CD4-positive, alpha-beta T cell treated with Interleukin-21 for 1 hour (primary cell): ENCODE measurements at regions not wholly inside any gene's neighbourhood (a gene's known extent, or its start where the extent isn't known, plus 50 kb on each side); places are given as distances from the start of the nearest gene placed in this dataset.

ENCODE experiments used
- DNase-seq: peaks from one replicate; pipeline ENCODE4 v3.0.0-alpha.2; 2020

GRCh38 chr5:74953937-74954720, 87.9 kb upstream of the FAM169A start:
- DNase-seq = no peak

GRCh38 chr5:74953554-74953936, 87.4 kb upstream of the FAM169A start:
- DNase-seq = no peak

GRCh38 chr5:74952406-74952805, 86.2 kb upstream of the FAM169A start:
- no peak for DNase-seq

GRCh38 chr5:74951865-74952264, 85.7 kb upstream of the FAM169A start:
- no peak for DNase-seq

GRCh38 chr5:74950836-74951515, 84.8 kb upstream of the FAM169A start:
- DNase-seq = no peak

- DNase-seq = no peak
Measured at GRCh38 chr5:74949976-74950375, 83.8 kb upstream of the FAM169A start.

GRCh38 chr5:74948031-74948546, 81.9 kb upstream of the FAM169A start:
- no peak for DNase-seq

- no peak for DNase-seq
Measured at GRCh38 chr5:74946471-74946870, 80.3 kb upstream of the FAM169A start.

GRCh38 chr5:74945561-74946165, 79.5 kb upstream of the FAM169A start:
- DNase-seq = no peak

GRCh38 chr5:74943905-74944304, 77.7 kb upstream of the FAM169A start:
- DNase-seq = no peak

- DNase-seq = no peak
Measured at GRCh38 chr5:74942622-74943286, 76.6 kb upstream of the FAM169A start.

GRCh38 chr5:74940782-74941353, 74.7 kb upstream of the FAM169A start:
- DNase-seq = no peak

GRCh38 chr5:74938250-74938933, 72.2 kb upstream of the FAM169A start:
- DNase-seq = no peak

GRCh38 chr5:74935752-74936091, 69.5 kb upstream of the FAM169A start:
- no peak for DNase-seq

- DNase-seq = peak; percentile 39
Measured at GRCh38 chr5:74934949-74935751, 69.0 kb upstream of the FAM169A start.

GRCh38 chr5:74927336-74927735, 61.1 kb upstream of the FAM169A start:
- no peak for DNase-seq

- DNase-seq = peak; percentile 54
Measured at GRCh38 chr5:74919487-74919886, 53.3 kb upstream of the FAM169A start.

- no peak for DNase-seq
Measured at GRCh38 chr5:74919041-74919440, 52.9 kb upstream of the FAM169A start.

- no peak for DNase-seq
Measured at GRCh38 chr5:74918232-74918669, 52.1 kb upstream of the FAM169A start.

- DNase-seq = no peak
Measured at GRCh38 chr5:74916831-74917710, 50.9 kb upstream of the FAM169A start.
